H9 (cell line): ENCODE measurements at regions not wholly inside any gene's neighbourhood (a gene's known extent, or its start where the extent isn't known, plus 50 kb on each side); places are given as distances from the start of the nearest gene placed in this dataset.
A peak's percentile ranks its signal among the peaks of the same experiment; 100 is the strongest.

Experiments
- DNase-seq: peaks from one replicate; pipeline ENCODE4 v3.0.0-alpha.2; 2017
- H2AFZ ChIP-seq: one replicate; pipeline ENCODE4 v1.6.1; 2013; ENCODE audit warnings: mild to moderate bottlenecking, low read length, control low read depth, moderate library complexity
- H2AK5ac ChIP-seq: 2 replicates; pipeline ENCODE4 v1.6.1; 2013; ENCODE audit warnings: low read length, control low read depth, mixed read lengths; ENCODE audit not compliant: insufficient read length
- H2BK120ac ChIP-seq: one replicate; pipeline ENCODE4 v1.6.1; 2013; ENCODE audit warnings: low read depth, mild to moderate bottlenecking, low read length, control low read depth, inconsistent platforms; ENCODE audit not compliant: poor library complexity, severe bottlenecking
- H2BK12ac ChIP-seq: 2 replicates; pipeline ENCODE4 v1.6.1; 2013; ENCODE audit warnings: low read length, control low read depth, mixed read lengths, low read depth; ENCODE audit not compliant: insufficient read length
- H2BK15ac ChIP-seq: 2 replicates; pipeline ENCODE4 v1.6.1; 2013; ENCODE audit warnings: low read depth, low read length, control low read depth
- H2BK20ac ChIP-seq: one replicate; pipeline ENCODE4 v1.6.1; 2013; ENCODE audit warnings: low read depth, mild to moderate bottlenecking, low read length, control low read depth, inconsistent platforms; ENCODE audit not compliant: poor library complexity, severe bottlenecking
- H2BK5ac ChIP-seq: 2 replicates; pipeline ENCODE4 v1.6.1; 2013; ENCODE audit warnings: low read length, control low read depth, mixed read lengths; ENCODE audit not compliant: insufficient read length
- H3K14ac ChIP-seq: 2 replicates; pipeline ENCODE4 v1.6.1; 2013; ENCODE audit warnings: low read length, control low read depth; ENCODE audit not compliant: insufficient read depth
- H3K18ac ChIP-seq: 2 replicates; pipeline ENCODE4 v1.6.1; 2013; ENCODE audit warnings: low read depth, mild to moderate bottlenecking, mixed read lengths, low read length, control low read depth; ENCODE audit not compliant: insufficient read length
- H3K23ac ChIP-seq: 2 replicates; pipeline ENCODE4 v1.6.1; 2013; ENCODE audit warnings: low read length, control low read depth, mixed read lengths, low read depth; ENCODE audit not compliant: insufficient read length
- H3K23me2 ChIP-seq: 2 replicates; pipeline ENCODE4 v1.6.1; 2013; ENCODE audit warnings: low read depth, mild to moderate bottlenecking, mixed read lengths, low read length, control low read depth; ENCODE audit not compliant: insufficient read length, poor library complexity, severe bottlenecking
- H3K27ac ChIP-seq: 2 replicates; pipeline ENCODE4 v1.5.1; 2013; ENCODE audit warnings: low read length, control low read depth, mixed read lengths, low read depth; ENCODE audit not compliant: insufficient read length
- H3K27me3 ChIP-seq: 2 replicates; pipeline ENCODE4 v1.6.1; 2013; ENCODE audit warnings: low read length, control low read depth, inconsistent platforms; ENCODE audit not compliant: insufficient read depth
- H3K4ac ChIP-seq: 2 replicates; pipeline ENCODE4 v1.6.1; 2013; ENCODE audit warnings: low read depth, mild to moderate bottlenecking, control low read depth, inconsistent platforms, low read length, moderate library complexity
- H3K4me1 ChIP-seq: 2 replicates; pipeline ENCODE4 v1.6.1; 2013; ENCODE audit warnings: low read length, control low read depth, inconsistent platforms; ENCODE audit not compliant: insufficient read depth
- H3K4me2 ChIP-seq: 2 replicates; pipeline ENCODE4 v1.6.1; 2013; ENCODE audit warnings: low read length, control low read depth, mixed read lengths; ENCODE audit not compliant: insufficient read length, insufficient read depth
- H3K56ac ChIP-seq: 2 replicates; pipeline ENCODE4 v1.6.1; 2013; ENCODE audit warnings: low read depth, mild to moderate bottlenecking, mixed read lengths, low read length, control low read depth; ENCODE audit not compliant: insufficient read length
- H3K79me1 ChIP-seq: 2 replicates; pipeline ENCODE4 v1.6.1; 2013; ENCODE audit warnings: low read depth, mild to moderate bottlenecking, moderate library complexity, low read length, control low read depth, inconsistent platforms; ENCODE audit not compliant: insufficient read depth, poor library complexity, severe bottlenecking
- H3K79me2 ChIP-seq: 2 replicates; pipeline ENCODE4 v1.6.1; 2013; ENCODE audit warnings: low read length, control low read depth, inconsistent platforms; ENCODE audit not compliant: insufficient read depth
- H3K9ac ChIP-seq: 2 replicates; pipeline ENCODE4 v1.6.1; 2013; ENCODE audit warnings: low read length, control low read depth, mixed read lengths; ENCODE audit not compliant: insufficient read length; ENCODE audit errors: extremely low read depth
- H3K9me3 ChIP-seq: one replicate; pipeline ENCODE4 v1.6.1; 2013; ENCODE audit warnings: low read depth, low read length, inconsistent platforms; ENCODE audit not compliant: control insufficient read depth
- H3T11ph ChIP-seq: one replicate; pipeline ENCODE4 v1.6.1; 2013; ENCODE audit warnings: mild to moderate bottlenecking, low read length, control low read depth, inconsistent platforms
- H4K20me1 ChIP-seq: one replicate; pipeline ENCODE4 v1.6.1; 2013; ENCODE audit not compliant: control insufficient read depth, insufficient read length, insufficient read depth
- H4K5ac ChIP-seq: 2 replicates; pipeline ENCODE4 v1.6.1; 2013; ENCODE audit warnings: low read depth, mild to moderate bottlenecking, mixed read lengths, low read length, control low read depth; ENCODE audit not compliant: insufficient read length
- H4K8ac ChIP-seq: replicated peaks from 2 replicates; pipeline ENCODE4 v1.6.1; 2013; ENCODE audit warnings: low read length, control low read depth, mixed read lengths, low read depth; ENCODE audit not compliant: insufficient read length
- H4K91ac ChIP-seq: 2 replicates; pipeline ENCODE4 v1.6.1; 2013; ENCODE audit warnings: low read depth, mild to moderate bottlenecking, moderate library complexity, mixed read lengths, low read length, control low read depth; ENCODE audit not compliant: insufficient read length
- H3K27ac Mint-ChIP-seq, 3 experiments: 2 replicates in 2 of 3; 3 replicates in 1 of 3; pipeline ENCODE4 v1.8.0; 2020 to 2021; ENCODE audit warnings: mixed read lengths in 3 of 3, mild to moderate bottlenecking in 1 of 3, moderate library complexity in 1 of 3
- H3K27me3 Mint-ChIP-seq: 2 replicates; pipeline ENCODE4 v1.8.0; 2021; ENCODE audit warnings: low read depth, mild to moderate bottlenecking, moderate library complexity, mixed read lengths
- H3K36me3 Mint-ChIP-seq, 3 experiments: 2 replicates in 2 of 3; 3 replicates in 1 of 3; pipeline ENCODE4 v1.8.0; 2020 to 2021; ENCODE audit warnings: low read depth in 3 of 3, mixed read lengths in 3 of 3; ENCODE audit not compliant: insufficient read depth in 1 of 3
- H3K4me1 Mint-ChIP-seq, 2 experiments: 2 replicates each; pipeline ENCODE4 v1.8.0; 2020; ENCODE audit warnings: mixed read lengths in 2 of 2
- H3K4me3 Mint-ChIP-seq, 2 experiments: 2 replicates in 1 of 2; 3 replicates in 1 of 2; pipeline ENCODE4 v1.8.0; 2020 to 2021; ENCODE audit warnings: mild to moderate bottlenecking in 2 of 2, mixed read lengths in 2 of 2, moderate library complexity in 1 of 2
- H3K9me3 Mint-ChIP-seq, 2 experiments: 2 replicates in 1 of 2; 3 replicates in 1 of 2; pipeline ENCODE4 v1.8.0; 2020; ENCODE audit warnings: mild to moderate bottlenecking in 2 of 2, mixed read lengths in 2 of 2, moderate library complexity in 1 of 2
- CTCF ChIP-seq: fragments of 200-600 bp; sonication (generic); conservative IDR thresholded peaks from 3 replicates; pipeline ENCODE4 v1.8.0; 2021; ENCODE audit warnings: antibody characterized with exemption, mild to moderate bottlenecking
- WGBS: extraction: QIAGEN DNeasy Blood & Tissue Kit; methylation state at CpG from one replicate; pipeline ENCODE4 v1.1.7; 2013; ENCODE audit warnings: missing lambda C conversion rate, low lambda C conversion rate, mixed read lengths; ENCODE audit not compliant: insufficient read length; ENCODE audit errors: extremely low coverage; 5-methylcytosine and 5-hydroxymethylcytosine counted together

- Histone ChIP-seq H3K27me3 (no peaks in the 10 kb centered on the region; the same call in 1 of the 2 replicates), H4K20me1 (no peaks in the 10 kb centered on the region), H2AK5ac (no peak overlapping the region), H3K9me3 (no peaks in the 10 kb centered on the region), H3K4ac (no peak overlapping the region), H4K5ac (no peak overlapping the region), H2BK15ac (no peak overlapping the region), H3K4me1 (no peaks in the 10 kb centered on the region), H3T11ph (no peak overlapping the region), H3K4me2 (no peak overlapping the region), H3K23ac (no peak overlapping the region), H4K8ac (no peak overlapping the region), H2BK12ac (no peak overlapping the region), H3K27ac (no peak overlapping the region), H4K91ac (no peak overlapping the region), H2BK20ac (no peak overlapping the region), H3K14ac (no peak overlapping the region), H3K23me2 (no peaks in the 10 kb centered on the region), H3K79me1 (no peaks in the 10 kb centered on the region), H2BK120ac (no peak overlapping the region), H3K9ac (no peak overlapping the region), H2AFZ (no peak overlapping the region), H2BK5ac (no peak overlapping the region), H3K18ac (no peak overlapping the region), H3K56ac (no peak overlapping the region), H3K79me2 (no peaks in the 10 kb centered on the region)
- peaks cover 5 to 8% of the 10 kb centered on the region in 2 experiments; a peak in 2 of 5 replicates for H3K9me3 Mint-ChIP-seq
- DNase-seq, result no peak
- TF ChIP-seq CTCF, result no peak
- no peak overlapping the region for H3K4me3 Mint-ChIP-seq
- no CpG with 5 or more reads among the region's 5 CpGs for WGBS
- H3K27ac Mint-ChIP-seq, result peak overlapping the region in 1 of 3 experiments; percentile 6; a peak in 1 of 7 replicates
- H3K36me3 Mint-ChIP-seq, result peaks cover 0 to 4% (median 2%) of the 10 kb centered on the region in 3 experiments; a peak in 3 of 7 replicates
- H3K27me3 Mint-ChIP-seq, result no peaks in the 10 kb centered on the region
- H3K4me1 Mint-ChIP-seq, result peaks cover 7% of the 10 kb centered on the region in 2 experiments; a peak in 3 of 4 replicates
Observed at GRCh38 chr10:44126291-44126717, 258.6 kb downstream of the CXCL12 start.
